ENCODE measurements at regions not wholly inside any gene's neighbourhood (a gene's known extent, or its start where the extent isn't known, plus 50 kb on each side); places are given as distances from the start of the nearest gene placed in this dataset.

DNA sequence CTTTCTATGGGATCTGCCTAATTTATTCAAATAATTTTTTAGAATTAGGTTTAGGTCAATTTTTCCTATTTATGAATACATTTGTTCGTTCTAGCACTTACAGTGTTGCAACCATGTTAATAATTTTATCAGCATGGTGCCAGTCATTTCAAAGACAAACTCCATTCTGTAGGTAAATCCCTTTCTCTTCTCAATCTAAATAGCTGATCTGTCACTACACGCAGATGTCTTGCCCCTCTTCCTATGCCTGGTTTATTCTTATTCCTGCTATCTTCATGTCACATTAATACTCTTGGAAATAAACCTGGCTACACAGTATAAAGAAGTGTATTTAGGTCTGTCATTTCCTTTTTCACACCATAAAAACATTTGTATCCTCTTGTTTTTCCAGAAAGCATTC is 1172.4 kb downstream of the BRINP3 start:
- Mint-ChIP-seq H3K27me3 (ENCODE audit: low read depth) (peaks cover 8% of the 10 kb centered on the region), H3K36me3 (ENCODE audit: low read depth) (no peaks in the 10 kb centered on the region), H3K4me1 (ENCODE audit: low read depth) (no peaks in the 10 kb centered on the region), H3K9me3 (ENCODE audit: low read depth) (no peaks in the 10 kb centered on the region), H3K4me3 (ENCODE audit: unreplicated experiment) (no peak overlapping the region), H3K27ac (ENCODE audit: unreplicated experiment) (no peak overlapping the region)
- TF ChIP-seq, protein P1, sequence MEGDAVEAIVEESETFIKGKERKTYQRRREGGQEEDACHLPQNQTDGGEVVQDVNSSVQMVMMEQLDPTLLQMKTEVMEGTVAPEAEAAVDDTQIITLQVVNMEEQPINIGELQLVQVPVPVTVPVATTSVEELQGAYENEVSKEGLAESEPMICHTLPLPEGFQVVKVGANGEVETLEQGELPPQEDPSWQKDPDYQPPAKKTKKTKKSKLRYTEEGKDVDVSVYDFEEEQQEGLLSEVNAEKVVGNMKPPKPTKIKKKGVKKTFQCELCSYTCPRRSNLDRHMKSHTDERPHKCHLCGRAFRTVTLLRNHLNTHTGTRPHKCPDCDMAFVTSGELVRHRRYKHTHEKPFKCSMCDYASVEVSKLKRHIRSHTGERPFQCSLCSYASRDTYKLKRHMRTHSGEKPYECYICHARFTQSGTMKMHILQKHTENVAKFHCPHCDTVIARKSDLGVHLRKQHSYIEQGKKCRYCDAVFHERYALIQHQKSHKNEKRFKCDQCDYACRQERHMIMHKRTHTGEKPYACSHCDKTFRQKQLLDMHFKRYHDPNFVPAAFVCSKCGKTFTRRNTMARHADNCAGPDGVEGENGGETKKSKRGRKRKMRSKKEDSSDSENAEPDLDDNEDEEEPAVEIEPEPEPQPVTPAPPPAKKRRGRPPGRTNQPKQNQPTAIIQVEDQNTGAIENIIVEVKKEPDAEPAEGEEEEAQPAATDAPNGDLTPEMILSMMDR (IDR thresholded peaks at IDR 0.05): no peak
- no peak for DNase-seq (ENCODE audit: low spot score)

DNA sequence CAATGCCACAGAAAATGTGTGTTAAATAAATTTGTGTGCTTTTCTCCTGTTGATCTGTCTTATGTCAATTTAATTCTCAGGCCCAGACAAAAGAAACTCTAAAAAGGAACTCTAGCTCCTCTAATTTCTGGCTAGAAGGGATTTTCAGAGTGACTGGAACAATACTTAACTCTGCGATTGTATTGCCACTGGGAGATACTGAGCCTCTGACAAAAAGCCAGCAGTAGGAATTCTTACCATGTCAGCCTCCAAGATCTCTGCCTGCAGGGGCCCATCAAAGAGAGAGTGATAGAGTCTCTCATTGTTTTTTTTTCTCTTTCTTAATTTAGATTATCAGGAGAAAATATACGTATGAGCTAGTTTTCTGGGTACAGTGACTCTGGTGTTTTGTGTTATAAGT is 1165.7 kb downstream of the BRINP3 start:
- no peak for DNase-seq (ENCODE audit: low spot score)
- no peaks in the 10 kb centered on the region for H3K9me3 Mint-ChIP-seq (ENCODE audit: low read depth)
- no peak overlapping the region for H3K4me3 Mint-ChIP-seq (ENCODE audit: unreplicated experiment)
- no peaks in the 10 kb centered on the region for H3K27me3 Mint-ChIP-seq (ENCODE audit: low read depth)
- no peak overlapping the region for H3K27ac Mint-ChIP-seq (ENCODE audit: unreplicated experiment)
- TF ChIP-seq, protein P1 (IDR thresholded peaks at IDR 0.05): no peak
- H3K4me1 Mint-ChIP-seq (ENCODE audit: low read depth): no peaks in the 10 kb centered on the region
- no peaks in the 10 kb centered on the region for H3K36me3 Mint-ChIP-seq (ENCODE audit: low read depth)

DNA sequence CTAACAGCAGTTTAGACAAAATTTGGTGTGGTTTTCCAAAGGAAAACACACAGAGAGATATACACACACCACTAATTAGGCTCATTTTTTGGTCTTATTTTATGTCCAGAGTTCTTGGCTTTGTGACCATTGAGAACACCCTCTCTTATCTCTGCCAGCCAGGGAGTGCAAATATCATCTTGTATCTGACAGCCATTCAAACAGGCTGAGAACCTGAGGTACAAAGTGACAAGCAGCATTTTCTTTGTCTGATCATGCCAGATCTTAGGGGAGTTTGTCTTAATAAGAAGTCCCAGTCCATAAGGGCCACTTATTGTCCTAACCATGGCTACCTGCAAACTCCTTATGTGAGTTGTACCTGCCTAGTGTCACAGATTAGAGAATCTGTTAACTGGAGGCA is 1165.2 kb downstream of the BRINP3 start:
- Mint-ChIP-seq H3K27me3 (ENCODE audit: low read depth) (no peaks in the 10 kb centered on the region), H3K4me1 (ENCODE audit: low read depth) (no peaks in the 10 kb centered on the region), H3K36me3 (ENCODE audit: low read depth) (no peaks in the 10 kb centered on the region), H3K9me3 (ENCODE audit: low read depth) (no peaks in the 10 kb centered on the region), H3K4me3 (ENCODE audit: unreplicated experiment) (no peak overlapping the region), H3K27ac (ENCODE audit: unreplicated experiment) (no peak overlapping the region)
- TF ChIP-seq, protein P1 (IDR thresholded peaks at IDR 0.05): no peak
- no peak for DNase-seq (ENCODE audit: low spot score)

DNA sequence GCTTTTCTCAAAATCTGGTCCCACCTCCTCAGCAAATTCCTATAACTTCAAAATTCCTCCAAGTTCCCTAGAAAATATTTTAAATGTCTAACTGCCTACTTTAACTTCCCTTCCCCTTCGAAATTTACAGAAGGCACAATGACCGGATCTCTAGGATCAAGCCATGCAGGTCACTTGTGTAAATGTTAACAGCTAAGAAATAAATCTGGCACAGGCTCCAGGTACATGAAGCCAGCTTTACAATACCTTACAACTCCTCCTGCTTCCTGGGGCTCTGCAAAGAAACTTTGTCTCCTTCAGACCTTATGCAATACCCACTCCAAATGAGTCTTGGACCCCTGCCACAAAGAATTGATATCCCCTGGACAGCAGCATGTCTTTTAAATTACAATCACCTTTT is 1164.2 kb downstream of the BRINP3 start:
- Mint-ChIP-seq H3K36me3 (ENCODE audit: low read depth) (no peaks in the 10 kb centered on the region), H3K27ac (ENCODE audit: unreplicated experiment) (no peak overlapping the region), H3K9me3 (ENCODE audit: low read depth) (peaks cover 5% of the 10 kb centered on the region), H3K4me1 (ENCODE audit: low read depth) (no peaks in the 10 kb centered on the region), H3K4me3 (ENCODE audit: unreplicated experiment) (no peak overlapping the region), H3K27me3 (ENCODE audit: low read depth) (no peaks in the 10 kb centered on the region)
- TF ChIP-seq, protein P1 (IDR thresholded peaks at IDR 0.05): no peak
- DNase-seq (ENCODE audit: low spot score): no peak

DNA sequence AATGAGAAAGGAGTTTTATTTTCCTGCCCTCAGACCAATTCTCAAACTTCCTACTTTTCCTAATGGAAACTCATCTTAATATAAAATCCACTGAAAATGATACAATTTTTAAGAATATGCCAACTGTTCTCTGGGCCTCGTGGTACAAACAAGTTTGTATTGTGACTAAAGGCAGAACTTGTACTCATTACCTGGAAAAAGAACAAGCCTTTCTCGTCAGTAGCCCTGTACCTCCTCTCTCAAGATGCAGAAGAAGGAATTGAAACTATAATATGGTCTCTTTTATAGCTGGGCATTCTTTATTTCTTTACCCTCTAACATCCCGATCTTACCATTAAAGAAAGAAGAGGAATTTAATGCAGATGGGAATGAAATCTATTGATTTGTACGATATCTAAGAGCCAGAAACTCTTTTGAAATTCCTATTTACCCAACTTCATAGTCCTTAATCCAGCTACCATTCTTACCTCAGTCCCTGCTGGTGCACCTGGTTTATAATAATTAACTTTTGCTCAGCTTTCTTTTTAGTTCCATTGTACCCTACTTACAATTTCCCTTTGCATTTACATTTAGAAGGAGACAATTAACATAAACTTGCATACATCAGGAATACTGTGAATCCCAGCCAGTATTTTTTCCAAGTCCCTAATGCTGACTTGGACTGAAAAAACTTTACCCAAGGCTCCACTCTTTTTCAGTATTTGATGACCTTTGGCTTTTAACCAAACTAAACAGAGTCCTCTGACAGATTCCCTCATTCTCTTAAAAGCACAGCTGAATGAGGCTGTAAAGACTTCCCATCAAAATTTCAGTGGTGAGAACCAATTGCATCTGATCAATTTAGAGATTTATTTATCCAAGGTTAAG is 1162.4 kb downstream of the BRINP3 start:
- H3K4me3 Mint-ChIP-seq (ENCODE audit: unreplicated experiment): no peak overlapping the region
- H3K27ac Mint-ChIP-seq (ENCODE audit: unreplicated experiment): no peak overlapping the region
- DNase-seq (ENCODE audit: low spot score): no peak
- H3K4me1 Mint-ChIP-seq (ENCODE audit: low read depth): no peaks in the 10 kb centered on the region
- H3K27me3 Mint-ChIP-seq (ENCODE audit: low read depth): no peaks in the 10 kb centered on the region
- TF ChIP-seq, protein P1 (IDR thresholded peaks at IDR 0.05): no peak
- no peaks in the 10 kb centered on the region for H3K36me3 Mint-ChIP-seq (ENCODE audit: low read depth)
- peaks cover 5% of the 10 kb centered on the region for H3K9me3 Mint-ChIP-seq (ENCODE audit: low read depth)

All from chondrocyte (in vitro differentiated cells).